HepG2 (cell line): ENCODE measurements at regions not wholly inside any gene's neighbourhood (a gene's known extent, or its start where the extent isn't known, plus 50 kb on each side); places are given as distances from the start of the nearest gene placed in this dataset.

ENCODE experiments used
- ATAC-seq: fragments of 200-7000 bp; cut with Tn5 transposase; 3 replicates; pipeline ENCODE4 v1.9.1; 2020; ENCODE audit warnings: mild to moderate bottlenecking, moderate library complexity
- BruUV-seq: library from RNA; stranded (reverse); fragments of 400-500 nt; replicated peaks from 2 replicates; lab custom pipeline; 2021; lab: Mats Ljungman, UMichigan
- CTCF ChIA-PET: fragments of 300-600 bp; formaldehyde crosslinking; extraction: SDS; loops from one replicate; lab custom pipeline; 2021; ENCODE audit warnings: low total read pairs, inconsistent platforms, low intra/inter-chr PET ratio; lab: Yijun Ruan, JAX
- POLR2A ChIA-PET: fragments of 350-600 bp; sonication (Branson Sonifier 250); formaldehyde crosslinking; loops from one replicate; lab custom pipeline; 2020; ENCODE audit warnings: antibody characterized with exemption, inconsistent platforms; lab: Yijun Ruan, JAX
- DNase-seq: peaks from one replicate; pipeline ENCODE4 v3.0.0-alpha.2; 2015; ENCODE audit warnings: low spot score
- FAIRE-seq: peaks from 3 replicates; lab custom pipeline; 2011; peaks lifted over from hg19 to GRCh38; lab: Jason Lieb, UNC
- H2AFZ ChIP-seq: one replicate; pipeline ENCODE4 v1.6.1; 2011; ENCODE audit warnings: low read length, inconsistent platforms
- H3K27ac ChIP-seq: fragments of 300-600 bp; 3 replicates; pipeline ENCODE4 v1.8.0; 2011; ENCODE audit warnings: mixed run types, mild to moderate bottlenecking, mixed read lengths, low read length, inconsistent platforms; ENCODE audit not compliant: insufficient read depth; ENCODE audit errors: extremely low read length
- H3K27me3 ChIP-seq, 2 experiments: fragments of 200-600 bp in 1 of 2; 2 replicates in 1 of 2; 3 replicates in 1 of 2; pipeline versions ENCODE4 v1.6.0 to v1.8.0; 2011; ENCODE audit warnings: low read length in 2 of 2, mild to moderate bottlenecking in 2 of 2, moderate library complexity in 2 of 2, inconsistent platforms in 1 of 2; ENCODE audit not compliant: insufficient read depth in 2 of 2, control insufficient read depth in 1 of 2
- H3K36me3 ChIP-seq, 2 experiments: fragments of 200-600 bp in 1 of 2; replicated peaks in 1 of 2; 2 replicates in 1 of 2; 3 replicates in 1 of 2; pipeline versions ENCODE4 v1.5.1 to v1.8.0; 2011; ENCODE audit warnings: low read length in 2 of 2, inconsistent platforms in 1 of 2; ENCODE audit not compliant: insufficient read depth in 2 of 2, control insufficient read depth in 1 of 2
- H3K4me1 ChIP-seq: 2 replicates; pipeline ENCODE4 v1.5.1; 2012; ENCODE audit warnings: low read length, inconsistent platforms; ENCODE audit not compliant: insufficient read depth
- H3K4me2 ChIP-seq: 2 replicates; pipeline ENCODE4 v1.6.0; 2011; ENCODE audit warnings: low read depth, low read length, inconsistent platforms
- H3K4me3 ChIP-seq, 3 experiments: fragments of 200-600 bp in 1 of 3; sonication (generic), shearing (Covaris generic) in 1 of 3; replicated peaks in 1 of 3; 2 replicates each; pipeline ENCODE4 v1.5.1; 2011 to 2016; ENCODE audit warnings: low read length in 3 of 3, inconsistent platforms in 2 of 3, low read depth in 2 of 3, mild to moderate bottlenecking in 2 of 3, control low read depth in 1 of 3, mixed read lengths in 1 of 3; ENCODE audit not compliant: insufficient read depth in 1 of 3
- H3K79me2 ChIP-seq: one replicate; pipeline ENCODE4 v1.6.1; 2011; ENCODE audit warnings: low read length, inconsistent platforms; ENCODE audit not compliant: insufficient read depth
- H3K9ac ChIP-seq: 2 replicates; pipeline ENCODE4 v1.6.0; 2011; ENCODE audit warnings: mild to moderate bottlenecking, low read depth, low read length, inconsistent platforms; ENCODE audit not compliant: insufficient read depth
- H3K9me3 ChIP-seq: 2 replicates; pipeline ENCODE4 v1.5.1; 2012; ENCODE audit warnings: mild to moderate bottlenecking, low read length
- H4K20me1 ChIP-seq: 2 replicates; pipeline ENCODE4 v1.6.0; 2011; ENCODE audit warnings: inconsistent platforms, mild to moderate bottlenecking, low read length, moderate library complexity; ENCODE audit not compliant: insufficient read depth
- ATF7 ChIP-seq, 2 experiments: fragments of 450-650 bp in 1 of 2; sonication (generic) in 1 of 2; formaldehyde crosslinking in 1 of 2; IDR thresholded peaks; 2 replicates each; pipeline versions ENCODE4 v1.4.0 to v1.6.1; 2016 to 2020; ENCODE audit warnings: antibody characterized with exemption in 1 of 2, mild to moderate bottlenecking in 1 of 2, missing genetic modification reagents in 1 of 2
- CTCF ChIP-seq: sonication (generic); formaldehyde crosslinking; IDR thresholded peaks from 2 replicates; pipeline ENCODE4 v1.5.0; 2020; ENCODE audit warnings: mild to moderate bottlenecking, missing genetic modification reagents, moderate library complexity
- GABPA ChIP-seq, 2 experiments: IDR thresholded peaks; 2 replicates each; pipeline ENCODE4 v1.6.1; 2011 to 2016; ENCODE audit warnings: low read depth in 2 of 2, low read length in 1 of 2, missing biosample characterization in 1 of 2, missing genetic modification characterization in 1 of 2
- MTERF4 ChIP-seq: sonication (generic); formaldehyde crosslinking; IDR thresholded peaks from 2 replicates; pipeline ENCODE4 v1.8.0; 2023; ENCODE audit warnings: mild to moderate bottlenecking, missing genetic modification reagents
- SMC3 ChIP-seq: IDR thresholded peaks from 2 replicates; pipeline ENCODE4 v1.6.1; 2011; ENCODE audit warnings: low read length, improper control_type of control experiment
- STAG1 ChIP-seq: sonication (generic); formaldehyde crosslinking; IDR thresholded peaks from 2 replicates; pipeline ENCODE4 v1.4.0; 2020; ENCODE audit warnings: missing genetic modification reagents
- ZBTB21 ChIP-seq: sonication (generic); formaldehyde crosslinking; IDR thresholded peaks from 2 replicates; pipeline ENCODE4 v1.4.0; 2020; ENCODE audit warnings: missing genetic modification reagents
- ZFX ChIP-seq: sonication (generic); formaldehyde crosslinking; IDR thresholded peaks from 2 replicates; pipeline ENCODE4 v1.4.0; 2020; ENCODE audit warnings: mild to moderate bottlenecking, low read depth, missing genetic modification reagents, moderate library complexity
- ZMYM4 ChIP-seq: sonication (generic); formaldehyde crosslinking; IDR thresholded peaks from 2 replicates; pipeline ENCODE4 v1.8.1; 2023; ENCODE audit warnings: mild to moderate bottlenecking, missing genetic modification reagents
- ZNF317 ChIP-seq: sonication (generic); formaldehyde crosslinking; IDR thresholded peaks from 2 replicates; pipeline ENCODE4 v1.5.0; 2020; ENCODE audit warnings: mild to moderate bottlenecking, missing genetic modification reagents
- ZNF543 ChIP-seq: sonication (generic); formaldehyde crosslinking; IDR thresholded peaks from 2 replicates; pipeline ENCODE4 v1.4.0; 2020; ENCODE audit warnings: mild to moderate bottlenecking, missing genetic modification reagents
- ZNF7 ChIP-seq: IDR thresholded peaks from 2 replicates; pipeline ENCODE4 v1.6.1; 2016; ENCODE audit warnings: missing biosample characterization, missing genetic modification reagents
- WGBS: methylation state at CpG from one replicate; pipeline ENCODE4 v1.1.6; 2017; ENCODE audit warnings: low lambda C conversion rate; 5-methylcytosine and 5-hydroxymethylcytosine counted together
- in situ Hi-C: cut with HindIII; loops from 2 replicates; pipeline ENCODE4 v1.10.0; 2017; ENCODE audit warnings: low pct_unique_long_range_greater_than_20kb; ENCODE audit not compliant: extremely low pct_ligation_motif_present
- intact Hi-C: fragments of 100-400 bp; cut with micrococcal nuclease; formaldehyde crosslinking; loops from one replicate; pipeline ENCODE4 v1.10.0; 2022; ENCODE audit not compliant: unreplicated experiment
- TF ChIP-seq, protein P1 (sequence below): sonication (generic); formaldehyde crosslinking; IDR thresholded peaks from 2 replicates; pipeline ENCODE4 v1.5.0; 2020; ENCODE audit warnings: mild to moderate bottlenecking, missing genetic modification reagents

DNA sequence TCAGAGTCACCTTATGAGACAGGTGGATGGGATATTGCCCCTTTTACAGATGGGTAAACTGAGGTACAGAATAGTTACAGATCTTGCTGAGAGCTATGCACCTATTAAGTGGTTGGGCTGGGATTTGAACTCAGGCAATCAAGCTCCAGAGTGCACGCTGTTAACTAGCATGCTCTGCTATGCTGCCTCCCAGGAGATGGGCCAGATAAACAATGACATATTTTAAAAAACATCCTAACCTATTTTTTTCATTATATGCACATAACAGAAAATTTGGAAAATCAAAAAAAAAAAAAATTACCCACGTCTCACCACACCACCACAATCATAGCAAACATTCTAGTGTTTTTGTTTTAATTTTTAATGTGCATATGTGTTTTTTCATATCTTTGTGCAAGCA is 123.4 kb upstream of the STC2 start:
- ChIA-PET CTCF (interaction anchor here (0.7 to 1.2 kb wide), 2 partner anchors 123 to 911 kb away, joined by 3 to 4 read pairs; no protein-coding TSS in a partner anchor), POLR2A (interaction anchor here (1.6 kb wide), 1 partner anchor 21 kb away, joined by 5 read pairs; no protein-coding TSS in a partner anchor)
- intact Hi-C loops (loop anchor here (10.0 kb wide), 1 partner anchor 123 kb away; no protein-coding TSS in a partner anchor), in situ Hi-C loops (no loop called here)
- no peaks in the 10 kb centered on the region for H3K36me3 ChIP-seq
- DNase-seq (no peak), FAIRE-seq (no peak), ATAC-seq (no peak)
- H3K4me3 ChIP-seq: no peak overlapping the region
- no TSS peak for BruUV-seq
- H3K27ac ChIP-seq: no peak overlapping the region
- no peak overlapping the region for H2AFZ ChIP-seq
- H3K9me3 ChIP-seq: no peaks in the 10 kb centered on the region
- no peak overlapping the region for H3K9ac ChIP-seq
- H3K4me1 ChIP-seq: no peaks in the 10 kb centered on the region
- 17% methylated on average over 2 of the region's 2 CpGs for WGBS
- H3K4me2 ChIP-seq: no peak overlapping the region
- TF ChIP-seq, protein P1, sequence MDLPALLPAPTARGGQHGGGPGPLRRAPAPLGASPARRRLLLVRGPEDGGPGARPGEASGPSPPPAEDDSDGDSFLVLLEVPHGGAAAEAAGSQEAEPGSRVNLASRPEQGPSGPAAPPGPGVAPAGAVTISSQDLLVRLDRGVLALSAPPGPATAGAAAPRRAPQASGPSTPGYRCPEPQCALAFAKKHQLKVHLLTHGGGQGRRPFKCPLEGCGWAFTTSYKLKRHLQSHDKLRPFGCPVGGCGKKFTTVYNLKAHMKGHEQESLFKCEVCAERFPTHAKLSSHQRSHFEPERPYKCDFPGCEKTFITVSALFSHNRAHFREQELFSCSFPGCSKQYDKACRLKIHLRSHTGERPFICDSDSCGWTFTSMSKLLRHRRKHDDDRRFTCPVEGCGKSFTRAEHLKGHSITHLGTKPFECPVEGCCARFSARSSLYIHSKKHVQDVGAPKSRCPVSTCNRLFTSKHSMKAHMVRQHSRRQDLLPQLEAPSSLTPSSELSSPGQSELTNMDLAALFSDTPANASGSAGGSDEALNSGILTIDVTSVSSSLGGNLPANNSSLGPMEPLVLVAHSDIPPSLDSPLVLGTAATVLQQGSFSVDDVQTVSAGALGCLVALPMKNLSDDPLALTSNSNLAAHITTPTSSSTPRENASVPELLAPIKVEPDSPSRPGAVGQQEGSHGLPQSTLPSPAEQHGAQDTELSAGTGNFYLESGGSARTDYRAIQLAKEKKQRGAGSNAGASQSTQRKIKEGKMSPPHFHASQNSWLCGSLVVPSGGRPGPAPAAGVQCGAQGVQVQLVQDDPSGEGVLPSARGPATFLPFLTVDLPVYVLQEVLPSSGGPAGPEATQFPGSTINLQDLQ (CRISPR knock-in tag): no peak
- TF ChIP-seq ZNF317 (CRISPR knock-in tag) (no peak), ATF7 (IDR thresholded peaks at IDR 0.05) (no peak), ATF7 (CRISPR knock-in tag; IDR thresholded peaks at IDR 0.05) (no peak), ZNF7 (CRISPR knock-in tag) (no peak), ZBTB21 (no peak)
- no peaks in the 10 kb centered on the region for H4K20me1 ChIP-seq
- no peaks in the 10 kb centered on the region; a peak in 3 of 5 replicates for H3K27me3 ChIP-seq
- no peaks in the 10 kb centered on the region for H3K79me2 ChIP-seq

DNA sequence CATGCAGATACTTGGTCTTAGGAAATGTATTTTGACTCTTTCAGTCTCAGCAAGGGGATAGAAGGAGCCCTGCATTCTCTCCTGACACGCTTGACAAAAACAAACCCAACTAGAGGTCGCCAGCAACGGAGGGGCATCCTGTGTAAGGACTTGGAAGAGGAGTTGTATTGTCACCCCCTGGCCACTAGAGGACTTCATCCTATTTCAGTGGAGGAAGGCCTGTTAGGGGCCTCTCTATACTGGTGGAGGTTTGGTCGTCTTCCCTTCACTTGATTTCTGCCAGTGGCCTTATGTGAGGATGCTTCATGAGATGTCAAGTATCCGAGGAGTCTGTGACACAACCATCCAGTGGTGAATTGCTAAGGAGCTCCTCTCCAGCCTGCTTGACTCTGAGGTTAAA is 122.8 kb upstream of the STC2 start:
- ChIA-PET POLR2A (no interaction called here), CTCF (interaction anchor here (1.2 kb wide), 2 partner anchors 121 to 124 kb away, joined by 4 read pairs; no protein-coding TSS in a partner anchor)
- ATAC-seq: peak; percentile 85
- no peak overlapping the region for H3K9ac ChIP-seq
- no peaks in the 10 kb centered on the region for H4K20me1 ChIP-seq
- intact Hi-C loops: loop anchor here (10.0 kb wide), 1 partner anchor 124 kb away; no protein-coding TSS in a partner anchor
- DNase-seq: peak; percentile 49
- H3K27me3 ChIP-seq: peaks cover 0 to 2% of the 10 kb centered on the region in 2 experiments; a peak in 3 of 5 replicates
- no peak overlapping the region for H3K4me3 ChIP-seq
- BruUV-seq: no TSS peak
- WGBS: 6% methylated on average over 5 of the region's 5 CpGs
- no peaks in the 10 kb centered on the region for H3K36me3 ChIP-seq
- H3K4me2 ChIP-seq: no peak overlapping the region
- no peaks in the 10 kb centered on the region for H3K79me2 ChIP-seq
- H3K9me3 ChIP-seq: no peaks in the 10 kb centered on the region
- in situ Hi-C loops: no loop called here
- H3K27ac ChIP-seq: no peak overlapping the region
- H2AFZ ChIP-seq: no peak overlapping the region
- peak; percentile 65 for FAIRE-seq
- no peaks in the 10 kb centered on the region for H3K4me1 ChIP-seq
- no peak for TF ChIP-seq GABPA (IDR thresholded peaks at IDR 0.05; ENCODE audit: low read depth, low read length)
- peak; percentile 25; the same call in 1 of the 2 replicates for TF ChIP-seq GABPA (CRISPR knock-in tag; IDR thresholded peaks at IDR 0.05; ENCODE audit: low read depth)
- peak; percentile 26; the same call in 1 of the 2 replicates for TF ChIP-seq SMC3
- TF ChIP-seq ZMYM4 (CRISPR knock-in tag): peak; percentile 68
- TF ChIP-seq ZFX (CRISPR knock-in tag): 0 out of 2 replicates have a peak, but pooled peaks have one; percentile 15
- peak; percentile 61 for TF ChIP-seq STAG1 (CRISPR knock-in tag)
- no peak for TF ChIP-seq ZNF543 (CRISPR knock-in tag)
- peak; percentile 69 for TF ChIP-seq CTCF (CRISPR knock-in tag)
- TF ChIP-seq MTERF4 (CRISPR knock-in tag): no peak
